Stimulated activated CD8-positive, alpha-beta memory T cell treated with anti-CD3 and anti-CD28 coated beads, Interleukin-15, amount 100 ng/mL, for 48 hours (primary cell): ENCODE measurements at regions not wholly inside any gene's neighbourhood (a gene's known extent, or its start where the extent isn't known, plus 50 kb on each side); places are given as distances from the start of the nearest gene placed in this dataset.

ENCODE experiments used
- DNase-seq, 2 donors: peaks; one replicate each; pipeline ENCODE4 v3.0.0-alpha.2; 2020; ENCODE audit warnings: low read depth in 2 of 2

DNA sequence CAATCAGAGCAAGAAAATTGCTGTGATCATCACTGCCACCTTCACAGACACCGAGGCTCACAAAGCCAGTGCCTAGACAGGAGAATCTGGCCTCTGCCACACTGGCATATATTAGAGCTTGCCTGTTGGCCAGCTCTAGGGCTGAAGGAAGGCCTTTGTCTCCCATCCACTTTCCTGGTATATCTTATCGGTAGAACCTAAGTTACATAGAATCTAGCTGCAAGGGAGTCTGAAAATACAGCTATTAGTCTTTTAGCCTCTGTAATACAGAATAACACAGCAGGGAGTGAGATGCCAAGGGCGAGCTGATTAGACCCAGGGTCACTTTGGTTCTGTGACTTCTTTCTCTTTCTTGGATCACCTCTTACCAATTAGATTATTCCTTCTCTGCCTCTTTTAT is 154.9 kb upstream of the KL start:
- no peak for DNase-seq

DNA sequence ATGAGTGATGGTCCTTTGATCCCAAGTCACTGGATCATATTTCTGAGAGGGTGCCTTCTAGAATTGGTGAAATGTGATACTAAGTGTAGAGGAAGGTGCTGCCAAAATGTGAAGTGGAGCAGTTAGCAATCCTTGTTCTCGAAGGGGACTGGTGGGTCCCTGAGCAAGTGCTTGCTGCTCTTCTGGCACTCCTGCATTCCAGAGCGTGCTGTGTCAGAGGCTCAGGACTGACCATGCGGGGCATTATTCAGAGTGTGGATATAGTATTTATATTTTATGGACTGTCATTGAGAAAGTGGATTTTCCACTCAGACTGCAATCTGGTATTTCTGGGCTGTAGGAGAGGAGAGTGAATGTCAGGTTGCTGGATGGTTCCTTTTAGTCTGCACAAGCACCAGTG is 152.6 kb upstream of the KL start:
- no peak for DNase-seq

DNA sequence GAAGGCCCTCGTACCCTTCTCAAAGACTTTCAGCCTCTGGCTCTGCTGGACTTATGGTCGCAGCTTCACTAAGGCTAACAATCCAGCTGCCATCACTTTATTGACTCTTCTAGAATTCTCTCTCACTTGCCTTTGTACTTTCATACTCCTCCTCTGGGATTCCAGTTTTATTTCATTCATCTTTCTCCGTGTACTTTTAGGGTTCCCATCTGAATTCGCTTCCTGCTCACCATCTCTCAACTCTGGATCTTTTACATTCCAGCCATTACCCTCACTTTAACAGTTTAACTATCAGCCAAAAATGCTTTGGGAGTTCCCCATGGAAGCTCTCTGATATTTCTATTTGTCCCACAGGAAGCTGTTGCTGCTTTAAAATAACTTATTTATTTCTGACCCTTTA is 149.3 kb upstream of the KL start:
- DNase-seq = no peak

DNA sequence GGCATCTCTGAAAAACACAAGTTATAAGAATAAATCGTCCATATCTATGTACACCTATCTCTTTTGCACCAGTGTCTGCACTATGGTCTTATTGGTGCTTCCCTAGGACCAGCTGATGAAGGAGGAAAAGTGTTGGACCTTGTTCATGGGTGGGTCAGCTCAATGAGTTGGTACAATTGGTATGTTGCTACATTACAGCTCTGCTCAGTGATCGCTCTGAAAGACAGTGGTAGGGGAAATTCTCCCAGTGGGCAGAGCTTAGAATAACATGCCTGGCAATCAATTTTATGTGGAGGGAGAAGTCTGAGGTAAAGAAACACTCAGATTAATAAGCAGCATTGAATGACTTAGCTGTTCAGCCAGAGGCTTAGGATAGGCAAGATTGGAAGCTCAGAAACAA is 138.7 kb upstream of the KL start:
- no peak for DNase-seq

DNA sequence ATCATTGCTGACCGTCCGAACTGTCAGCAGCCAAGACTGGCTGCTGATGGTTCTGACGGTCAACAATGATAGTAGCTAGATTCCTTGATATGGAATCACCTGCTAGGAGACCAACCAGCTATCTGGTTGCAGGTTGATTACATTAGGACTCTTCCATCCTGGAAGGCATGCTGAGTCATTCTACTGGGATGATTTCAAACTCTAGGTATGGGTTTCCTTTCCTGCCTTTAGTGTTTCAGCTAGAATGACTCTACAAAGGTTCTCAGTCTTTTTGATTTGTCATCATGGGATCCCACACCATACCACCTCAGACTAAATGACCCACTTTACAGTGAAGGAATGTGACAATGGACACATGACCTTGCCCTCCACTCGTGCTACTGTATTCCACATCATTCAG is 138.1 kb upstream of the KL start:
- DNase-seq = no peak

DNA sequence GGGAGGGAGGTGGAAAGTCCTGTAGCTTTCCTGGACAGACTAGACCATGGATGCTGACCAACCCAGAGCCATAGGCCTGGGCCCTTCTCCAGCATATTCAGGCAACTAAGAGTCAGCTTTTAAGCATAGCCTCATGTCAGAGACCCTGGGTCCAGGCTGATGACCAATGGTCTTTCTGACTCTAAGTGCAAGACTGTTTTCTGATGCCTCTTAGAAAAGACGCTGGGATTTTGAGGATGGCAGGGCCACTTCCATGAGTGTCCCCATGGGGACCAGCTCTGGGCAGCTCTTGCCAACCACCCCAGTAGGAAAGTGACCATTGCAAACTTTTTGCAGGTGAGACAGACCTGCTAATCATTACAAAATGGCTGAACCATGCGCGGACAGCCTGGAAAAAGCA is 135.6 kb upstream of the KL start:
- no peak for DNase-seq

DNA sequence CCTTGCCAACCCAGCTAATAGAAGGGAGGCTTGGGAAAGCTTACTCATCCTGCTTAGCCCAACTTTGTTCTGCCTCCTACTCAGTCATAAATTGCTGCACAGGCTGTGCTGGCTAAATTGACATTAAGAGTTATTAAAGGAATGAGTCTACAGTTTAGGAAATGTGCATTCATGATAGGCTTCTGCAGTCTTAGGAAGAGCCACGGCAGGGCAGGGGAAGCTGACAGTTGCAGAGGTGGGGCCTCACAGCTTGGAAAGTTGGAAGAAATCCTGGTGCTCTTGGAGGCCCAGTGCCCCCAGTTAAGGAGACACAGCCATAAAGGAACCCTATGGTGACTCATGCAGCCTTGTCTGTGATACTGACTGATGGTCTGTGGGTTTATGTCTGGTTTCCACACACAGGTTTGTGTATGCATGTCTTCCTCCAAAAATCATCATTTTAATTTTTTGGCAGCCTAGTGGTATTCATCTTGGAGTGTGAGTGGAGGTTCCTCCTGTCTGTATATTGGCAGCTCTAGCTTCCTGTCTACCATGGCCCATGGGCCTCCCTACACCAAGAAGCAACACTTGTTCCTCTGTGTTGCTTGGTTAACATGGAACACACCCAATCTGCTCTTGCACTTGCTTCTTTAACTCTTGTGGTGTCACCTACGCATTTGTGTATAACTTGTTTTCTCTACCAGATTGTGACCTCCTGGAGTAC is 135.0 kb upstream of the KL start:
- DNase-seq = no peak

DNA sequence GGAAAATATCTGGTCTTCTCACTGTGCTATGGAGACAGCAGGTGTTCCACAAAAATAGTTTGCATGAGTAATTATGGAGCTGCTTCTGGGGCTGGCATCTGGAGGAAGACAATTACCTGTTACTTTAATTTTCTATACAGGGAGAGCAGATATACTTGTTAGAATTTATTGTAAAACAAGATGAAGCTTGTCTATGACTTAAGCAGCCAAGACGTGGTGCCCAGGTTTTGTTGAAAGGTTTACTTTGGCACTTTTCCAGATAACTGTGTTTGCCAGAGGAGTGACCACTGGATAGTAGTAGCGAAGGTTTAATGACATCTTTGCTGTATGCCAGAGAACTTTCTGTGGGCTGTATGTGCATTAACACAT is 134.5 kb upstream of the KL start:
- no peak for DNase-seq

DNA sequence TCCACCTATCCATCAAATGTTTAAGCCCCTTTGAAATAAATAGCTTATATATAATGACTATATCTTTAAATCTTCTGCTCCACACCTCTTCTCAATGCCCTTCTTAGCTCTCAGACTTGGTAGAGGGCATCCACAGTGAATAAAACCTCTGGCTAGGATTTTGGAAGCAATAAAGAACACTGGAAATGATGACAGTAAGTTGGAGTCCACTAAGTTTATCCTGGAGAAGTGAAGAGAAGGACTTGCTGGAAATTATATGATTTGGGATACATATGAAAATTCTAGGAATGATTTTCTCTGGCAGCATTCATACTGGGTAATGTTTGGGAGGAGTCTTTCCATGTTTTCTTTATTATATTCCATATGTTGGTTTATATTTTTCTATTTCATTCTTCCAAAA is 133.5 kb upstream of the KL start:
- no peak for DNase-seq

DNA sequence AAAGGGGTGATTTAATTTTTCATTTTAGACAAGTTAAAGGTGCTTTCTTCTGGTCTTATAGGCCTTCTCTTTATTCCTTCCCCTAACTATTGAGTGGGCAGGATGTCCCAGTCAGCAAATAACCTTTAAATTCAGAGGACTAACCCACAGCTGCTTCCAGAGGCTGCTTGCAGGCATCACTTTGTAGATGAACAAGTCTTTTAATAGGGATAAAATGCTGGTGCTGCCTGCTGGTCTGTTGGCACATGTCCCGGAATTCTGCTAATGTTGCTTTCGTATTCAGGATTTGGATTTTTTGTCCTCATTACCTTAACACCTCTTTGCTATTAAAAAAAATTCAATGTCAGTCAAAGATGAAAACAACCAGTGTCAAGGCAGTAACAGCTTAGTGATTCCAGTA is 132.7 kb upstream of the KL start:
- no peak for DNase-seq

DNA sequence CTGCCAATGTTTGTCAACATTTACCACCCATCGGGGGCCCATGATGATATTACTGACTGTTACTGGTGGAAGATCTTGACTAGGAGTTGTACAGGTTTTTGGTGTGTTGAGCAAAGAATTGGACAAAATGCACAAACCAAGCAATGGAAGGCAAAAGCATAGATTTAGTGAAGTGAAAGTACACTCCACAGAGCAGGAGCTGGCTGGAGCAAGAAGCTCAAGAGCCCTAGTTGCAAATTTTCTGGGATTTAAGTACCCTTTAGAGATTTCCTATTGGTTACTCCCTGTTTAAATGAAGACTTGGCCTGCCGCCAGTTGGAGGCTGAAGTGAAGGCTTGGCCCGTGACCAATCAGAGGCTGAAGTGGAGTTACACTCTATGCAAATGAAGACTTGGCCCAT is 128.6 kb upstream of the KL start:
- no peak for DNase-seq

DNA sequence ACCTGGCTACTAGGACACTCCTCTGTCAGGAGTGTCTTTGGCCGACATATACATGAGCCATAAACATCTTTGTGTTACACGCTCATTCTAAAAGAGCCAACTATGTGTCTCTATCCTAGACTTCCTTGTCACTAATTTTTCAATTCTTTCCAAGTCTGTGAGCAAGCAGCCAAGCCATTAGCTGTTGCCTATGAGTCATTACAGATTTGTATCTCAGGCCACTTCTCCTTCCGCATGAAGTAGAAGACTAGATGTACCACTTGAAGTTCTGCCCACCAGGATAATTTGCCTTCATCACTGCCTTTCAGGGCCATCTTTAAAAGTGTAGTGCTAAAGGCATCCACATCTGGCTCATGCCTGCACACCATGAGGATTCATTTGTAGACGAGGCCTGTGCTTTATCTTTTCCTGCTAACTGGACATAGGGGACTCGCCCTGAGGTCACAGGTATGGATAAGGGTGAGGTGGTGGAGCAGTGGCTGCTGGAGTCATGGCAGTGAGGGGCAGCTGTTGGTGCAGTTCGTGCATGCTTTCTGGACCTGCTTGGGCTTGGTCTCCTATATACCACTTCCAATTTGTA is 126.1 kb upstream of the KL start:
- DNase-seq = no peak

DNA sequence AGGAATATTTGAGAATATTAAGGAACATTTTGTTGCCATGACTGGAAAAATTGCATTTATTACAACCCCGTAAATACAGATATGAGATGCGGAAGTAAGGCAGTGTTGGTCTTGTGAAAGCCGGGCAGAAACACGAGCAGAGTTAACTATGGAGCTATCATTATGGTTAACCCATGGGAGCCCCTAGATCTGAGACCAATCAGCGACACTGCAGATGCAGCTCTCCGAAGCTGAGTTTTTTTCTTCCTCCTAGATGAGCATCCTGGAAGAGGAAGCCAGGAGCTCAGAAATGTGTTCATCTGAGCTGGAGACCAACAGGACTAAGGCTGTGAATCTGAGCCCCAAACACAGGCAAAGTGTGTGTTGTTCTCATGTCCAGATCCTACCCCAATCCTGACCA is 123.0 kb upstream of the KL start:
- no peak for DNase-seq

DNA sequence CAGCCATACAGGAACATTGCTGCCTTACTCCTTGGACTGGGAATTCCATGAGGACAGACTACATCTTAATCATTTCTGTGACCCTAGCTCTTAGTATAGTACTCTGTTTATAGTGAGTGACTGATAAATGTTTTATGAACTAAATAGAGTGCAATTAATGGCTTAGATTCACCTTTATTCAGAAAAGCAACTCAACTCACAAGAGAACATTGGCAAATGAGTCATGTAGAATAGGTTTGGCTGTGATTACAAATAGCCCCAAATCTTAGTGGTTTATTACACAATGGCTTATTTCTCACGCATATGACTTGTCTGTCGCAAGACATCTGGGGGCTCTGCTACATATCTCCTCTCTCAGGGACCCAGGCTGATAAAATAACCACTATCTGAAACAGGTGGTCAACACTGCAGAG is 121.6 kb upstream of the KL start:
- DNase-seq = no peak

DNA sequence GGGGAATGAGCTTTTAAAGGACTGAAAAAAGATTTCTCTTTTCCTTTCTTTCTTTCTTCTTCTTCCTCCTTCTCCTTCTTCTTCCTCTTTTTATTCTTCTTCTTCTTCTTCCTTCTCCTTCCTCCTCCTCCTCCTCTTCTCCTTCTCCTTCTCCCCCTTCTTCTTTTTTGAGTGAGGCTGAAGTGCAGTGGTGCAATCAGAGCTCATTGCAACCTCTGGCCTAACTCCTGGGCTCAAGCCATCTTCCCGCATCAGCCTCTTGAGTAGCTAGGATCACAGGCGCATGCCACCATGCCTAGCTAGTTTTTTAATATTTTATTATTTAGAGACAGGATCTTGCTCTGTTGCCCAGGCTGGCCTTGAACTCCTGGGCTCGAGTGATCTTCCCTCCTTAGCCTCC is 120.9 kb upstream of the KL start:
- no peak for DNase-seq

DNA sequence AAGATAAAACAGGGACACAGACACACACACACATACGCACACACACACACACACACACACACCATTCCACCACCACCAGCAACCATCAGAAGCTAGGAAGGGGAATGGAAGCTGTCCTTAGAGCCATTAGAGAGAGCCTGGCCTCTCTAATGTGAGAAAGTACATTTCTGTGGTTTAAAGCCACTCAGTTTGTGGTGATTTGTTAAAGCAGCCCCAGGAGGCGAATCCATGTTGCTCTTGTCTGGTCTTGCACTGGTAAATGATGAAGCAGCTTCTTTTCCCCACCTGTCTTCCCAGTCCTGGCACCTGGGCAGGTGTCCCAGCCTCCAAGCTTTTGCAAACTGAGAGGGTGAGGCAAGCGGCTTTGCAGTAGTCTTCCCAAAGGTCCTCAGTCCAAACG is 118.9 kb upstream of the KL start:
- DNase-seq = no peak

DNA sequence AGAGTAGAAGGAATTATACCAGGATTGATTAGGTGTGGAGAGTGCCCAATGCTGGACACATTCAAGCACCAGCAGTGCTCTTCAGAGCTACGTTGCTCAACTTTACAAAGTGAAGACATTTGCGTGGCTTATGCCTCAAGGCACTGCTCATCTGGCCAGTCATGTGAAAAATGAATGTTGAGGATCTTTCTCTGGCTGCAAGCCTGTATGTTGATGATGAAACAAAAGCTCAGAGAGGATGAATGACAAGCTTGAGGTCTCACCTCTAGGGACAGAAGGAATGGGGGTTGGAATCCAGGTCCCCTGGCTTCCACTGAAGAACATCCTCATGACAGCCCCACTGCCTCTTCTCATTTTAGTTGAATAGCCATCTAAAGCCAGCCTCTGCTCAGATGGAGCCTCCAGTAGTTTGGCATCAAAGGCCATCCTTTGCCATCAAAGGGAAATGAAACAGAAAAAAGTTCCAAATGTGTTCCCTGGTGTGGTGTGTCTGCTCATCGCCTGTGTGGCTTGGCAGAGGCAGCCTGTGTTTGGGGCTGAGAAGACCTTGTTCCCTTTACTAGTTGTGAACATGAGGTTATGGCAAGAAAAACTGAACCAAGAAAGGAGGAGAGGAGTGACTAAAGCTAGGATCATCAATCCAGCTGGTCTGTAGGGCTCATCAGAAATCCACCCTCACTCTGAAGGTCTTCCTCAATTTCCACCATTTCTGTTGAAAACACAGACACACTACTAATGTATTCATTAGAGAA is 114.0 kb upstream of the KL start:
- no peak for DNase-seq

DNA sequence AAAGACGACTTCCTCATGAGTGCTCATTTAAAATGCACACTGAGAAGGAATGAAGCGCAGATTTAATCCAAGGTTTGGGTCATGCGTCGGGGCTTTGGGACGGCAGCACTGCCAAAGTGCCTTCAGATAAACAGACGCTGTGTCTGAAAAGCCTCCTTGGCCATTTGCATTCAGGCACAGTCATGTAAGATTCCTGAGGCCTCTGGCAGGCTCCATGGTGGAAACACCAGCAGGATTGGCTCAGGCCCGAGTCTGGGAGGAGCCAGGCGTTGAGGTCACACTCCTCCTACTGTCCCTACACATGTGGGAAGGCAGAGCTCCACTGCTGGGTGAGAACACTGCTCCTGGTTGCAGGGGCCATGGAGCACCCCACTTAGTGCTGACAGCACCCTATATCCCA is 113.3 kb upstream of the KL start:
- DNase-seq = no peak

DNA sequence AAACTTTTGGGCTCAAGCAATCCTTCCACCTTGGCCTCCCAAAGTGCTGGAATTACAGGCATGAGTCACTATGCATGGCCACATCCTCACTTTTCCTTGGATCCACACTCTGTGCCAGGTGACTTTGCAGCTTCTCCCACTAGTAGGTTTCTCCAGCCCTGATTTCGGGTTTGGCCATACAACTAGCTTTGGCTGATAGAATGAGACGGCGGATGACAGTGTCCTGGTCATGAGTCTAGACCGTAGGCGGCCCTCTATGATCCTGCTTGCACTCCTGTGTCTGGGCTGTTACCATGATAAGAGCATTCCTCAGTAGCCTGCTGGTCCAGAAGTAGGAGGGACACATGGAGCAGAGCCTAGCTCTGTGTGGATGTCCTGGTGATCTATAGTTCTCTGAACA is 112.5 kb upstream of the KL start:
- DNase-seq = no peak

DNA sequence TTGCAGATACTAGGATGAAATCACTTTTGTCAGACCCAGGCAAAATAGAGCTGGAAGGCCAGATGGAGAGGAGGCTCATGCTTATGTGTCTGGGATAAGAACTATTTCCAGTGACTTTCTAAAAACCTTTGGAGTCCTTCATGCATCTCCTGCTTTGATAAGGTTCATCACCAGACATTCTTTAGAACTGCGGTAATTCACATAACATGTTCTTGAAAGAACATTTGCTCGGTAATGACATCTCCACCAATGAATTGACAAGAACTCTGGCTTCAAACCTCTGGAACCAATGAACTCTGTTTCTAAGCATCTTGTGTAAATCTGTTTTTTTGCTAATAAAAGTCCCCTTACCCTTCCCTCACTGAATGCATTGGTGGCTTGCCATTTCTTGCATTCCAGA is 112.0 kb upstream of the KL start:
- no peak for DNase-seq

DNA sequence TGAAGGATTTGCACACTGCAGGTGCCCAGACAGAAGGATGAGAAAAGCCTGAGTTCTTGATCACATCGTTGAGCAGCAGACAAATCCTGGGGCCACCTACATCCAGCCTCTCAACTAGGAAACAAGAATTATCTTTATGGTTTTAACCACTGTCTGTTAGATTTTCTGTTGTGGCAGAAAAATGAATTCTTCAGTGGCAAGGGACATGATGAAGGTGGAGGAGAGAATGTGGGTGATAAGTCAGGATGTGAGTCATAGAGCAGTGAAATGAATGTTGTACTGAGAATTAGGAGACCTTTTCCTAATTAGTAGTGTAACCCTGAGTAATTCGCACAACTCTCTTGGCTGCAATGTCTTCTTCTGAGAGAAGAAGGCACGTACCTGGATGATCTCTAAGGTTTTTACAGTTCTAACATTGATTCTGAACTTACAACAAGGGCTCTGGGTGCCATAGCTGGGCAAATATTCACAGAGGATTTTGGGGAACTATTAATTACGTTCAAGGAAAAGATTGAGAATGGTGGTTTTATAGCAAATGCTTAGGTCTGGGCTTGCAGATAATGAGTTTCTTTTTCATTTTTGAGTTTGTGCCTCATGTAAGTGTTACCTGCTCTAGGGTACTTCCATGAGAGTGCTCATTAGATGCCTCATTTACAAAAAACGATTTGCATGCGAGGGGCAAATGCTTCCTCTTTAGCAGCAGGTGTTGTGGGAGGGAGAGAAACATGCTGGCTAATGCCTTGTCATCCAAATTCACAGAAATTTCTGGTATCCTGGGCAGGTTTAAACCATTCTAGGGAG is 111.0 kb upstream of the KL start:
- peak in 1 of 2 donors; percentile 8 for DNase-seq

DNA sequence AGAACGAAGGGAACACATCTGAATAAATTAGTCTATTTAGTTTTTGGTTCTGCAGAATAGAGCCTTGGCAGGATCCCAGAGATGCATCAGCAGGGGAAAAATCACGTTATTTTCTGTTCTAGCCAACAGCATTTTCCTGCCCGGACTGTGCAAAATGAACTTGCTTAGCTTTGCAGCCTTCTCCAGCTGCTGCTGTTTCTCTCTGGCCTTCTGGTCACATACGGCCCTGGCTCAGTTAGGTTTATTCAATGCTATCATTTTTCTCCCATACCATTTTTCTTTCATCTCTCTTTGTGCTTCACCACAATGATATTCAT is 110.4 kb upstream of the KL start:
- DNase-seq = no peak

DNA sequence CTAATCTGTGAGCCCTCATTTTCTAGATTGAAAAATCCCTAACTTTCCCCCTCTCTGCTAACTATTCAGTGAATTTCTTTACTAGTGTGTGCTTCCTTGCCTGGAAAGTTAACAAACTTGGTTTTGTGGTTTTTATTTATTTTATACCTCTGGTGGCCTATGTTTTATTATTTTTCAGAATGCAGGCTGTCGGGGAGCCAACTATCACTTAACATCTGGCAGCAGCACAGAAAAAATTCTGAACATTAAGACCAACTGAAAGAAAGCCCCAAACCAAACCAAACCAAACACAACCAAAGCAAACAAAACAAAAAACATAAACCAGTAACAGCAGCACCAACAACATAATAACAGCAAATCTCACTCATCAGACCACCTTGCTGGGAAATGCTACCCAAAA is 109.0 kb upstream of the KL start:
- DNase-seq = no peak
